AG04450 (cell line): ENCODE measurements at regions not wholly inside any gene's neighbourhood (a gene's known extent, or its start where the extent isn't known, plus 50 kb on each side); places are given as distances from the start of the nearest gene placed in this dataset.

ENCODE experiments used
- CTCF ChIA-PET: fragments of 300-600, 350-600 bp; formaldehyde crosslinking; extraction: SDS; loops from one replicate; lab custom pipeline; 2022; ENCODE audit warnings: antibody characterized with exemption, inconsistent platforms; lab: Charles Lee
- POLR2A ChIA-PET: fragments of 350-600 bp; formaldehyde crosslinking; extraction: SDS; loops from one replicate; lab custom pipeline; 2021; ENCODE audit warnings: antibody characterized with exemption, inconsistent platforms; lab: Yijun Ruan, JAX
- DNase-seq: peaks from one replicate; pipeline ENCODE4 v3.0.0-alpha.2; 2011; ENCODE audit warnings: low read depth, low spot score
- H3K27ac ChIP-seq: one replicate; pipeline ENCODE4 v1.5.1; 2012; ENCODE audit warnings: low read depth, low read length, control low read depth
- H3K27me3 ChIP-seq: one replicate; pipeline ENCODE4 v1.6.0; 2012; ENCODE audit warnings: low read length; ENCODE audit not compliant: control insufficient read depth, insufficient read depth
- H3K4me3 ChIP-seq: 2 replicates; pipeline ENCODE4 v1.5.1; 2011; ENCODE audit warnings: mild to moderate bottlenecking, low read depth, low read length, control low read depth
- H3K9me3 ChIP-seq: 2 replicates; pipeline ENCODE4 v1.5.1; 2012; ENCODE audit warnings: low read length; ENCODE audit not compliant: control insufficient read depth, insufficient read depth
- CTCF ChIP-seq: IDR thresholded peaks from 2 replicates; pipeline ENCODE4 v1.5.1; 2011; ENCODE audit warnings: low read depth, low read length, control low read depth, inconsistent platforms

GRCh38 chr4:58749206-58749605, 1639.0 kb upstream of the IGFBP7 start:
- Histone ChIP-seq H3K27me3 (no peaks in the 10 kb centered on the region), H3K4me3 (no peak overlapping the region), H3K9me3 (no peaks in the 10 kb centered on the region), H3K27ac (no peak overlapping the region)
- POLR2A ChIA-PET: no interaction called here
- DNase-seq: no peak
- TF ChIP-seq CTCF: no peak
- CTCF ChIA-PET: no interaction called here

GRCh38 chr4:58740897-58741296, 1630.7 kb upstream of the IGFBP7 start:
- Histone ChIP-seq H3K4me3 (no peak overlapping the region), H3K27ac (no peak overlapping the region), H3K27me3 (no peaks in the 10 kb centered on the region), H3K9me3 (no peaks in the 10 kb centered on the region)
- no peak for TF ChIP-seq CTCF
- DNase-seq: no peak
- CTCF ChIA-PET: no interaction called here
- POLR2A ChIA-PET: no interaction called here

- H3K27me3 ChIP-seq: no peaks in the 10 kb centered on the region
- no peak for TF ChIP-seq CTCF
- no peak overlapping the region for H3K27ac ChIP-seq
- ChIA-PET POLR2A (no interaction called here), CTCF (interaction anchor here (1.5 kb wide), 1 partner anchor 9 kb away, joined by 3 read pairs; no protein-coding TSS in a partner anchor)
- no peak for DNase-seq
- H3K9me3 ChIP-seq: no peaks in the 10 kb centered on the region
- no peak overlapping the region for H3K4me3 ChIP-seq
Measured at GRCh38 chr4:58739275-58739674, 1629.1 kb upstream of the IGFBP7 start.

- Histone ChIP-seq H3K4me3 (no peak overlapping the region), H3K9me3 (no peaks in the 10 kb centered on the region), H3K27me3 (no peaks in the 10 kb centered on the region), H3K27ac (no peak overlapping the region)
- CTCF ChIA-PET: interaction anchor here (0.6 kb wide), 1 partner anchor 66 kb away, joined by 3 read pairs; no protein-coding TSS in a partner anchor
- POLR2A ChIA-PET: no interaction called here
- no peak for DNase-seq
- TF ChIP-seq CTCF: no peak
Measured at GRCh38 chr4:58738375-58738774, 1628.2 kb upstream of the IGFBP7 start.

- H3K4me3 ChIP-seq: no peak overlapping the region
- TF ChIP-seq CTCF: no peak
- H3K27ac ChIP-seq: no peak overlapping the region
- CTCF ChIA-PET: no interaction called here
- no peaks in the 10 kb centered on the region for H3K9me3 ChIP-seq
- no peaks in the 10 kb centered on the region for H3K27me3 ChIP-seq
- DNase-seq: no peak
- POLR2A ChIA-PET: no interaction called here
Measured at GRCh38 chr4:58734030-58734674, 1624.0 kb upstream of the IGFBP7 start.
